GM21367 (cell line): ENCODE measurements at regions not wholly inside any gene's neighbourhood (a gene's known extent, or its start where the extent isn't known, plus 50 kb on each side); places are given as distances from the start of the nearest gene placed in this dataset.

Experiments
- ATAC-seq: cut with Tn5 transposase; IDR thresholded peaks from one replicate; pipeline ENCODE4 v1.9.1; 2021; ENCODE audit not compliant: unreplicated experiment

DNA sequence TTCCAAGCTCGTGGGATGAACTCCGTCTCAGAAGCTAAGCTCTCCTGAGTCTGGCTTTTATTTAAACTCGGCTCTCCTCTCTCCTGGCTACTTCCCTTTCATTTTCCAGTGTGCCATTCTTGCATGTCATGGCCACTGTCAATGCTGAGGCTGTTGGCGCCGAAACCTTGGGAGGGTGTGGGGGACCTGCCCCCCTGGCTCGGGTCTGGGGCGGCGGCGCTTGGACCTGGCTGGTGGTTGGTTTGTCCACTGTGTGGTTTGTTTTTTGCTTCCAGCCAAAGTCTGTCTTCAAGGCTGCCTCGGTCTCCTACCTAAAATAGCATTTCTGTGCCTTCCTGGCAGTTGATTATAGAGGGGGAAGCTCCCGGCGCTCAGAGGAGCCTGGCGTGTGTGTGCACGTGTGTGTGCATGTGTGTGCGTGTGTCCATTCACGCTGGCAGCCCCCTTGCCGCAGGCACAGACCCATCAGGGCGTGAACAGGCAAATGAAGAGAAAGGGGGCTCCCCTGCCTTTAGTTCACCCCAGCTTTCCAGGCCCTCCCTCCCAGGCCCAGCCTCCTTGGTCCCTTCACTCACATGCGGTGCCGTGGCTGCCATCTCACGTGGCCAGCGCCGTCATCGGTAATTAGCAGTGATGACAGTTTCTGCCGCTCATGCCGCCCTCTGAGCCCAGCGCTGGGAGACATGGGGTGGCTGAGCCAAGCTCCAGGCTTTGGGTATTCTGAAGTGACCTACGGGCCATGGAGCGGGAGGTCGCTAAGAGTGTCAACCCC lies 179.9 kb downstream of the SEC14L1 start:
- ATAC-seq = no peak

DNA sequence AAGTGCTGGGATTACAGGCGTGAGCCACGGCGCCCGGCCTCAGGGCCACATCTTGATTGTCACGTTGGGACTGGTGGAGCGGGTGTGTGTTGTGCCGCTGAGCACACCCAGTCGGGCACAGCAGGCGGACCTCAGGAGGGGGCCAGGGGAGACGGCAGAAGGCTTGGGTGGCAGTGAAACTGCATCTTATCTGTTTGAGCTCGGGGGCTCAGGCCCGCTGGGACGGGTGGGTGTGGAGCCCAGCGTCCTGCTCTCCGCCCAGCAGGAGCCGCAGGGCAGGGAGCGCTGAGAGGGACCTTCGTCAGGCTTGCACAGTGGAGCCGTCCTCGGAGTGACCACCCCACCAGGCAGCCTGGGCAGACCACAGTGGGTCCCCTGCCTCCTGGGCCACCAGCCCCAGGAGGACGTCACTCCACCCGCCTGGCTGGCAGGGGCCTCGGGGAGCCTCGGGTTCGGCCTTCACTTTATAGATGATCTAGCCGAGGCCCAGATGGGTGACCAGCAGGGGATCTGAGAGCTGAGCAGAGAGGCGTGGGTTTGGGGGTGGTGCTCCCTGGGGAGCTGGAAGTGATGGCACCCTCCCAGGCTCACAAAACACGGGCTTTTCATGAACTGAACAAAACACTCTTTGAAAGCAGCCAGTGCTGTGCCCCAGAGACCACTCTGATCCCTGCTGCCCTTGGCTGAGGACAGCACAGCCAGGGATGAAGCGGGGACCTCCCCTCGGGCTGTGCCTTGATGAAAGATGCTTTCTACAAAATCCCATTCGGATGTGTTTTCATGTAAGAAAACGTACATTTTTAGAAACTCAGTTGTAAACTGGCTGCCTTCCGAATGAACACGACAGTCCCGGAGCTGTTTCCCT lies 181.1 kb downstream of the SEC14L1 start:
- no peak for ATAC-seq

GRCh38 chr17:77322514-77323412 lies 182.0 kb downstream of the SEC14L1 start:
- no peak for ATAC-seq

DNA sequence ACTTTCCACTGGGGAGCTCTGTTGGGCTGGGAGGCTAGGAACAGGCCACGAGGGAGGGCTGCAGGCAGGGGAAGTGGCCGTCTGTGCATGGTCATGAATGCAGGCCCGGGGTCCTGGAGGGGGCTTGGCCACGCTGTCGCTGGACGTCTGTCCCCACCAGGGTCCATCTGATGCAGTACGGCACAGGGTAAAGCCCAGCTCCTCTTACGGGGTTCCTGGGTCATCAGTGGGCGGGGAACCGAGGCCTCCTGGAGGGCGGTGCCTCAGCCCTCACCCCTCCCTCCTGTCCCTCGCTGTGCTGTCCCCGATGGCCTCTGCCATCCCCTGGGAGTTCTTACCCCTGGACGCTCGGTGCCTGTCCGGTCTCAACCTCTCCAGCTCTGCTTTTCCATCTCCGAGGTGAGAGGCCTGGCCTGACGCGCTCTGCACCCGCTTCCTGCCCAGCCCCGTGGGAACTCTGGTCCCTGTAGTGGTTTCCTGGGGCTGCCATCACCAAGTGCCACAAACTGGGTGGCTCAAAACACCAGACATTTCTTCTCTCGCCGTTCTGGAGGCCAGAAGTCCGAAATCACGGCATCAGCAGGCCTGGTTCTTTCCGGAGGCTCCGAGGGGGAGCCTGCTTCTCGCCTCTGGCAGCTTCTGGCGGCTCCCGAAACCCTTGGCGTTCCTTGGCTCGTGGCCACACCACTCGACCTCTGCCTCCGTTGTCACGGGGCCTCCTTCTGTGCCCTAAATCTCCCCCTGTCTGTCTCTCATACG lies 182.8 kb downstream of the SEC14L1 start:
- ATAC-seq = no peak

DNA sequence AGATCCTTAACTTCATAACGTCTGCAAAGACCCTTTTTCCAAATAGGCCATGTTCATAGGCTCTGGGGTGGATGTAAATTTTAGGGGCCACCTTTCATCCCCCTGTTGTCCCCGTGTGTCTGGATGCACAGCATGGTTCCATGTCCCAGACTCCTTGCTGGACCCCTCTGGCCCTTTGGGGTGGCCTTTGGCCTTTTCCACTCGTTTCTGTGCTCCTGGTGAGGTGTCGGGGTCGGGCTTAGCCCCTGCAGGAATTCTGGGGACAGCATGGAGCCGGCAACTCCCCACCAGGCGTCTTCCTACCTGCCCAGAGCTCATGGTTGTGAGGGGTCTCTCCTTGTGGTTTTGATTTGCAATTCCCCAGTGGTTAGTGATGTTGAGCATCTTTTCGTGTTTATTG lies 183.5 kb downstream of the SEC14L1 start:
- no peak for ATAC-seq

DNA sequence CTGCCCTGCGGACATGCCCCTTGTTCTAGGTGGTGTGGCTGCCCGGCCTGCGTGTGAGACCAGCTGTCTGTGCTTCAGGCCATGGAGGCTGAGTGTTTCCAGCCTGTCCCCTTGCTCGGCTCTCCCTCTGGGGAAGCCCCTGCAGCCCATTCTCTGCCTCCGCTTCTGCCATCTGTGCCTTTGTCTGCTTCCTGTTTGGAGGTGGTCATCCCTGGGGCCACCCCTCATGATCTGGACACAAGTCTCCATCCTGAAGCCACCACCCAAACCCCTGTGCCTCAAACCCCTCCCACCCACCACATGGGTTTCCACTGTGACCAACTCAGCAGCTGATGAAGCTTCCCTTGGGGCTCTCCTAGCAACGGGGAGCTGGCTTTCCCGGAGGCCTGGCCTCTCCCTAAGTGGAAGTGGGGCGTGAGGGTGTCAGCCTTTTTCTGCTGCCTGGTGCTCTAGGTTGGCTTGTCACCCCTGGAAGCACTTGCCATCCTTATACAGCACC lies 184.9 kb downstream of the SEC14L1 start:
- ATAC-seq = no peak

GRCh38 chr17:77326076-77326591 lies 185.4 kb downstream of the SEC14L1 start:
- ATAC-seq = no peak

GRCh38 chr17:77326636-77327035 lies 185.9 kb downstream of the SEC14L1 start:
- ATAC-seq = no peak

GRCh38 chr17:77327181-77327565 lies 186.4 kb downstream of the SEC14L1 start:
- no peak for ATAC-seq

DNA sequence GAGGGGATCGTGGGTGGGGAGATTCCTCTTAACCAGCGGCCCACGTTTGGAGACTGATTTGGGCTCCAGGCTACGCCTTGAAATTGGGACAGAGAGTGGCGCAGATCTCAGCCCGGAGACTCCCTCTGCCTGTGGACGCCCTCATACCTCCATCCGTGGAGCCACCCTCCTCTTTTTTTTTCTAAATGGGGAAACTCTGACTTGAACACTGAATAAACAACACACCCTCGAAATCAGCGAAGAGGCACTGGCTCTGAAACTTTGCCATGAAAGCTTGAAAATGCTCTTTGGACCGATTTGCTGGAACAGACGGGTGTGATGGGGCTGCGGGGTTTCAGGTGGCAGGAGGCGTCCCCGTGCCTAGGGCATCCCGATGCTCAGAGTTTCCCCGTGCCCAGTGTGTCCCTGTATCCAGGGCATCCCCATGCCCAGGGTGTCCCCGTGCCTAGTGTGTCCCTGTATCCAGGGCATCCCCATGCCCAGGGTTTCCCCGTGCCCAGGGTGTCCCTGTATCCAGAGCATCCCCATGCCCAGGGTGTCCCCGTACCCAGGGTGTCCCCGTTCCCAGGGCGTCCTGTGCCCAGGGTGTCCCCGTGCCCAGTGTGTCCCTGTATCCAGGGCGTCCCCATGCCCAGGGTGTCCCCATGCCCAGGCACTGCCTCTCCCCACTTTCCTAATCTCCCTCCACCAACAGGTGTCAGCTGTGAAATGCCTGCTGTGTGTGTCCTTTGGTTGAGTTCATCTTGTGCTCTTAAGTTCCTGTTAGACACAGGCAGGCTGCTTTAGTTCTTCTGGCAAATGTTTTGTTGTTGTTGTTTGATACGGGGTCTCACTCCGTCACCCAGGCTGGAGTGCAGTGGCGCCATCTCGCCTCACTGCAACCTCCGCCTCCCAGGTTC lies 187.0 kb downstream of the SEC14L1 start:
- ATAC-seq = no peak

DNA sequence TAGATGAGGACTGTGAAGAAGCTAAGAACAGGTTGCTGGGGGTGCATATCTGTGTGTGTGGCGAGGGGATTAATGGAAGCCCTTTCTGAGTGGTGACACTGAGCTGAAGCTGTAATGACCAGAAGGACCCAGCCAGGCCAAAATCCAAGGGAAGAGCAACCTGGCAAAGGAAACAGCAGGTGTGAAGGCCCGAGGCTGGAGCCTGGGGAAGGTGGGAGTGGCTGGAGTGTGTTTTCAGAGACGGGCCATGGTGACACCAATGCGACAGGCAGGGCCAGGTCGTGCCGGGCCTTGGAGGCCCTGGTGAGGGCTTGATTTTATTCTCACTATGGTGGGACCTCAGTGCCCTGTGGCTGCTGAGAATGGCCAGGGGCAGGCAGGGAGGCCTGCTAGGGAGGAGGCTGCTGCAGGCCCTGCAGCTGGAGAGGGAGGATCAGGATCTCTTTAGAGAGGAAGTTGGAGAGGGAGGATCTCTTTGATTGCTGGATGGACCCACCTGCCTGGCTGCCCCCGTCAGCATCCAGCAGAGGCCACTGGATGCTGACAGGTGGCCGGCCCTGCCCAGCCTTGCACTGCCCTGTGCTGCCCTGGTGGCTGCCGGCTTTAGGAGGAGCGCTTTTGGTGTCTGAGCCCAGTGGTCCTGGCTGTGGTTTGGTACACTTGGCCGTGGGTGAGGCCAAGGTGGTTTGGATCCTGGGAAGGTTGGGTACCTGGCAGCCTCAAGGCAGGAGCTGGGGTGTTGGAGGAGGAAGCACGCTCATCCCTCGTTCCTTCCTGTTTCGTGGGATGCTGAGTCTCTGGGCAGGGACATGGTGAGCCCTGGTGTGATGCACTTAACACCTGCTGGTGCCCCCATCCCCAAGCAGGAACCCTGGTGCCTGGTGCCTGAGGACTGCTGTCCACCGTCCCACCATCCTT lies 188.3 kb downstream of the SEC14L1 start:
- no peak for ATAC-seq

GRCh38 chr17:77329741-77330531 lies 189.2 kb downstream of the SEC14L1 start:
- no peak for ATAC-seq

- no peak for ATAC-seq
These were observed 189.9 kb downstream of the SEC14L1 start for GRCh38 chr17:77330602-77331081.

GRCh38 chr17:77331301-77331864 lies 190.6 kb downstream of the SEC14L1 start:
- ATAC-seq = peak; percentile 60

- no peak for ATAC-seq
These were observed 191.5 kb downstream of the SEC14L1 start for GRCh38 chr17:77332034-77332971.
